ENCODE measurements at regions not wholly inside any gene's neighbourhood (a gene's known extent, or its start where the extent isn't known, plus 50 kb on each side); places are given as distances from the start of the nearest gene placed in this dataset.
"Not testable (repeated sequence)": the region's sequence is repeated elsewhere in the genome, so short reads cannot be mapped to it uniquely, and the experiment has no call there.

- H3K9me3 Mint-ChIP-seq (ENCODE audit: low read depth, unreplicated experiment) = peaks cover 3% of the 10 kb centered on the region
- no peak overlapping the region for H3K4me3 Mint-ChIP-seq (ENCODE audit: low read depth, unreplicated experiment)
- BruUV-seq (replicated peaks) = no TSS peak
- H3K27ac Mint-ChIP-seq (ENCODE audit: unreplicated experiment) = no peak overlapping the region
- no peaks in the 10 kb centered on the region for H3K36me3 Mint-ChIP-seq (ENCODE audit: insufficient read depth, unreplicated experiment)
- intact Hi-C loops (cut with micrococcal nuclease; ENCODE audit: unreplicated experiment) = no loop called here
- H3K27me3 Mint-ChIP-seq (ENCODE audit: unreplicated experiment) = no peaks in the 10 kb centered on the region
- DNase-seq = no peak
- CTCF ChIA-PET = no interaction called here
- H3K4me1 Mint-ChIP-seq (ENCODE audit: low read depth, unreplicated experiment) = no peaks in the 10 kb centered on the region
- no peak for TF ChIP-seq CTCF (IDR thresholded peaks at IDR 0.05; ENCODE audit: unreplicated experiment)
Measured at GRCh38 chr21:28127175-28127785, 865.4 kb downstream of the LTN1 start.

GRCh38 chr21:28126521-28127174 lies 866.0 kb downstream of the LTN1 start:
- Mint-ChIP-seq H3K4me1 (ENCODE audit: low read depth, unreplicated experiment) (no peaks in the 10 kb centered on the region), H3K27me3 (ENCODE audit: unreplicated experiment) (no peaks in the 10 kb centered on the region), H3K9me3 (ENCODE audit: low read depth, unreplicated experiment) (no peaks in the 10 kb centered on the region), H3K36me3 (ENCODE audit: insufficient read depth, unreplicated experiment) (no peaks in the 10 kb centered on the region), H3K4me3 (ENCODE audit: low read depth, unreplicated experiment) (no peak overlapping the region), H3K27ac (ENCODE audit: unreplicated experiment) (no peak overlapping the region)
- no peak for DNase-seq
- BruUV-seq (replicated peaks) = no TSS peak
- intact Hi-C loops (cut with micrococcal nuclease; ENCODE audit: unreplicated experiment) = no loop called here
- no peak for TF ChIP-seq CTCF (IDR thresholded peaks at IDR 0.05; ENCODE audit: unreplicated experiment)
- CTCF ChIA-PET = no interaction called here

GRCh38 chr21:28124541-28124940 lies 868.1 kb downstream of the LTN1 start:
- no peaks in the 10 kb centered on the region for H3K36me3 Mint-ChIP-seq (ENCODE audit: insufficient read depth, unreplicated experiment)
- DNase-seq = no peak
- no TSS peak for BruUV-seq (replicated peaks)
- H3K4me3 Mint-ChIP-seq (ENCODE audit: low read depth, unreplicated experiment) = no peak overlapping the region
- H3K4me1 Mint-ChIP-seq (ENCODE audit: low read depth, unreplicated experiment) = no peaks in the 10 kb centered on the region
- no peaks in the 10 kb centered on the region for H3K9me3 Mint-ChIP-seq (ENCODE audit: low read depth, unreplicated experiment)
- no peak overlapping the region for H3K27ac Mint-ChIP-seq (ENCODE audit: unreplicated experiment)
- CTCF ChIA-PET = no interaction called here
- intact Hi-C loops (cut with micrococcal nuclease; ENCODE audit: unreplicated experiment) = no loop called here
- TF ChIP-seq CTCF (IDR thresholded peaks at IDR 0.05; ENCODE audit: unreplicated experiment) = no peak
- H3K27me3 Mint-ChIP-seq (ENCODE audit: unreplicated experiment) = no peaks in the 10 kb centered on the region

- no peak for DNase-seq
- H3K4me3 Mint-ChIP-seq (ENCODE audit: low read depth, unreplicated experiment) = no peak overlapping the region
- intact Hi-C loops (cut with micrococcal nuclease; ENCODE audit: unreplicated experiment) = no loop called here
- H3K27me3 Mint-ChIP-seq (ENCODE audit: unreplicated experiment) = no peaks in the 10 kb centered on the region
- no TSS peak for BruUV-seq (replicated peaks)
- CTCF ChIA-PET = no interaction called here
- H3K4me1 Mint-ChIP-seq (ENCODE audit: low read depth, unreplicated experiment) = no peaks in the 10 kb centered on the region
- H3K9me3 Mint-ChIP-seq (ENCODE audit: low read depth, unreplicated experiment) = no peaks in the 10 kb centered on the region
- no peak for TF ChIP-seq CTCF (IDR thresholded peaks at IDR 0.05; ENCODE audit: unreplicated experiment)
- H3K27ac Mint-ChIP-seq (ENCODE audit: unreplicated experiment) = no peak overlapping the region
- H3K36me3 Mint-ChIP-seq (ENCODE audit: insufficient read depth, unreplicated experiment) = no peaks in the 10 kb centered on the region
Measured at GRCh38 chr21:28118570-28118969, 874.1 kb downstream of the LTN1 start.

- H3K4me1 Mint-ChIP-seq (ENCODE audit: low read depth, unreplicated experiment); intact Hi-C loops (cut with micrococcal nuclease; ENCODE audit: unreplicated experiment); H3K27ac Mint-ChIP-seq (ENCODE audit: unreplicated experiment); H3K36me3 Mint-ChIP-seq (ENCODE audit: insufficient read depth, unreplicated experiment); BruUV-seq (replicated peaks); CTCF ChIA-PET; H3K4me3 Mint-ChIP-seq (ENCODE audit: low read depth, unreplicated experiment); DNase-seq; H3K27me3 Mint-ChIP-seq (ENCODE audit: unreplicated experiment); H3K9me3 Mint-ChIP-seq (ENCODE audit: low read depth, unreplicated experiment): not testable (repeated sequence)
Measured at GRCh38 chr21:28114986-28115385, 877.7 kb downstream of the LTN1 start.
